ENCODE measurements at regions not wholly inside any gene's neighbourhood (a gene's known extent, or its start where the extent isn't known, plus 50 kb on each side); places are given as distances from the start of the nearest gene placed in this dataset.
"Not testable (repeated sequence)": the region's sequence is repeated elsewhere in the genome, so short reads cannot be mapped to it uniquely, and the experiment has no call there.

- DNase-seq (ENCODE audit: low read depth in 2 of 2) = no peak
Observed at GRCh38 chr5:57893926-57894325, 411.3 kb upstream of the ACTBL2 start.

GRCh38 chr5:57891443-57891842 is 408.8 kb upstream of the ACTBL2 start:
- DNase-seq (ENCODE audit: low read depth in 2 of 2) = no peak

- no peak for DNase-seq (ENCODE audit: low read depth in 2 of 2)
Observed at GRCh38 chr5:57889558-57889957, 406.9 kb upstream of the ACTBL2 start.

GRCh38 chr5:57887851-57888621 is 405.4 kb upstream of the ACTBL2 start:
- no peak for DNase-seq (ENCODE audit: low read depth in 2 of 2)

GRCh38 chr5:57884346-57885102 is 401.9 kb upstream of the ACTBL2 start:
- DNase-seq (ENCODE audit: low read depth in 2 of 2) = no peak

GRCh38 chr5:57880216-57880615 is 397.6 kb upstream of the ACTBL2 start:
- no peak for DNase-seq (ENCODE audit: low read depth in 2 of 2)

GRCh38 chr5:57878301-57878722 is 395.7 kb upstream of the ACTBL2 start:
- DNase-seq (ENCODE audit: low read depth in 2 of 2) = no peak

GRCh38 chr5:57871496-57871895 is 388.9 kb upstream of the ACTBL2 start:
- DNase-seq (ENCODE audit: low read depth in 2 of 2) = no peak

GRCh38 chr5:57870267-57870666 is 387.7 kb upstream of the ACTBL2 start:
- DNase-seq (ENCODE audit: low read depth in 2 of 2) = not testable (repeated sequence)

GRCh38 chr5:57863661-57864060 is 381.1 kb upstream of the ACTBL2 start:
- DNase-seq (ENCODE audit: low read depth in 2 of 2) = no peak

GRCh38 chr5:57862942-57863341 is 380.3 kb upstream of the ACTBL2 start:
- DNase-seq (ENCODE audit: low read depth in 2 of 2) = no peak

- DNase-seq (ENCODE audit: low read depth in 2 of 2) = no peak
Observed at GRCh38 chr5:57862471-57862911, 379.9 kb upstream of the ACTBL2 start.

- DNase-seq (ENCODE audit: low read depth in 2 of 2) = no peak
Observed at GRCh38 chr5:57859626-57860025, 377.0 kb upstream of the ACTBL2 start.

- no peak for DNase-seq (ENCODE audit: low read depth in 2 of 2)
Observed at GRCh38 chr5:57858905-57859304, 376.3 kb upstream of the ACTBL2 start.

- DNase-seq (ENCODE audit: low read depth in 2 of 2) = no peak
Observed at GRCh38 chr5:57857696-57858095, 375.1 kb upstream of the ACTBL2 start.

GRCh38 chr5:57855831-57856230 is 373.2 kb upstream of the ACTBL2 start:
- DNase-seq (ENCODE audit: low read depth in 2 of 2) = no peak

- DNase-seq (ENCODE audit: low read depth in 2 of 2) = no peak
Observed at GRCh38 chr5:57853929-57854697, 371.5 kb upstream of the ACTBL2 start.

GRCh38 chr5:57850109-57850508 is 367.5 kb upstream of the ACTBL2 start:
- DNase-seq (ENCODE audit: low read depth in 2 of 2) = no peak

- no peak for DNase-seq (ENCODE audit: low read depth in 2 of 2)
Observed at GRCh38 chr5:57845025-57845424, 362.4 kb upstream of the ACTBL2 start.

GRCh38 chr5:57844410-57844809 is 361.8 kb upstream of the ACTBL2 start:
- no peak for DNase-seq (ENCODE audit: low read depth in 2 of 2)

GRCh38 chr5:57843059-57843367 is 360.4 kb upstream of the ACTBL2 start:
- DNase-seq (ENCODE audit: low read depth in 2 of 2) = no peak

GRCh38 chr5:57842364-57843058 is 359.9 kb upstream of the ACTBL2 start:
- no peak for DNase-seq (ENCODE audit: low read depth in 2 of 2)

Measured in stimulated activated CD4-positive, alpha-beta T cell treated with anti-CD3 and anti-CD28 coated beads, Interleukin-4, amount 100 ng/mL, for 48 hours (primary cell).